ENCODE measurements at regions not wholly inside any gene's neighbourhood (a gene's known extent, or its start where the extent isn't known, plus 50 kb on each side); places are given as distances from the start of the nearest gene placed in this dataset.

GRCh38 chr13:88294368-88294767 is 623.2 kb downstream of the SLITRK5 start:
- ChIA-PET CTCF (no interaction called here), RAD21 (ENCODE audit: low non-redundant PET in 1 of 2, low total read pairs in 2 of 2, uncharacterized antibody in 2 of 2, unreplicated experiment in 2 of 2) (no interaction called here), POLR2A (no interaction called here)
- no peak for ATAC-seq
- intact Hi-C loops (cut with micrococcal nuclease), result no loop called here
- Histone ChIP-seq H3K4me3 (replicated peaks in 1 of 2; ENCODE audit: low read depth in 1 of 2, low read length in 2 of 2) (no peak overlapping the region), H3K9ac (ENCODE audit: low read length) (no peak overlapping the region), H3K4me1 (ENCODE audit: control insufficient read depth in 1 of 2, insufficient read depth in 2 of 2, low read length in 2 of 2) (no peaks in the 10 kb centered on the region), H3K9me3 (ENCODE audit: control insufficient read depth in 1 of 2, insufficient read depth in 1 of 2, low read depth in 1 of 2, low read length in 2 of 2) (peaks cover 4% of the 10 kb centered on the region in 2 experiments; a peak in 1 of 4 replicates), H3K27me3 (ENCODE audit: insufficient read depth, low read length) (no peaks in the 10 kb centered on the region), H3K79me2 (ENCODE audit: insufficient read depth, low read length) (no peaks in the 10 kb centered on the region), H3K9me2 (ENCODE audit: insufficient read depth) (no peaks in the 10 kb centered on the region), H4K20me1 (ENCODE audit: insufficient read depth) (no peaks in the 10 kb centered on the region), H2AFZ (ENCODE audit: low read depth, low read length, poor library complexity, severe bottlenecking) (no peak overlapping the region), H3K27ac (ENCODE audit: low read depth, low read length) (no peak overlapping the region), H3K4me2 (ENCODE audit: low read length) (no peak overlapping the region), H3K36me3 (ENCODE audit: control insufficient read depth in 1 of 2, insufficient read depth in 2 of 2, low read length in 2 of 2) (no peaks in the 10 kb centered on the region)
- no TSS peak for BruUV-seq (replicated peaks)
- no peak for DNase-seq (ENCODE audit: low read depth, low spot score)
- TF ChIP-seq YY1 (IDR thresholded peaks at IDR 0.05; ENCODE audit: extremely low read depth, insufficient replicate concordance, low read depth, low read length) (no peak), CTCF (IDR thresholded peaks at IDR 0.05 in 2 of 3, conservative IDR thresholded peaks at IDR 0.05 in 1 of 3; ENCODE audit: borderline replicate concordance in 1 of 3, insufficient read depth in 1 of 3, low read depth in 2 of 3, low read length in 2 of 3) (no peak), RAD21 (IDR thresholded peaks at IDR 0.05; ENCODE audit: low read depth) (no peak), ELF1 (IDR thresholded peaks at IDR 0.05; ENCODE audit: borderline replicate concordance, low read depth) (no peak), SP1 (IDR thresholded peaks at IDR 0.05; ENCODE audit: low read depth) (no peak), SIN3A (IDR thresholded peaks at IDR 0.05; ENCODE audit: low read depth) (no peak), ZNF274 (IDR thresholded peaks at IDR 0.05; ENCODE audit: low read depth, low read length) (no peak), EZH2phosphoT487 (IDR thresholded peaks at IDR 0.05; ENCODE audit: borderline replicate concordance) (no peak), CEBPB (IDR thresholded peaks at IDR 0.05; ENCODE audit: low read depth) (no peak), JUND (IDR thresholded peaks at IDR 0.05) (no peak), EZH2 (IDR thresholded peaks at IDR 0.05) (no peak)

All from HCT116 (cell line).